NCI-H748 treated with DMSO at 0.1 percent for 48 hours (cell line): ENCODE measurements at regions not wholly inside any gene's neighbourhood (a gene's known extent, or its start where the extent isn't known, plus 50 kb on each side); places are given as distances from the start of the nearest gene placed in this dataset.
A peak's percentile ranks its signal among the peaks of the same experiment; 100 is the strongest.

Source experiments
- DNase-seq: peaks from one replicate; lab custom pipeline; 2025; lab: John Stamatoyannopoulos, UW

DNA sequence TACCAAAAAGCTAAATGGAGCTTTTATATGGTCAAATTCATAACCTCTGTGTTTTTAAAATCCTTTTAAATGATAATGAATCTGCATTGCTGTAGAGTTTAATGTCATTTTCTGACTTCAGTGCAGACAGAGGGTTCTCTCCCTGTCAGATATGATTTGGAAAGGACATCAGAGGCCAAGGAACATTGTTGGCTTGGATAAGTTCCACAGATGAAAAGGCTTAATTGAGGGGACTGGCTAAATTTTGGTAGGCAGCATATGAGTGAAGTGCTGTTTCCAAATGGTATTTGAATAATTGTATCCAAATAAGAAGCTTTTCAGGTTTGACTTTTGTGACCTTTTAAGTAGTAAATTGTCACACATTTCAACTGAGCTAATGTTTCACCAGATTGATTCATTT lies 124.6 kb upstream of the KCNH7 start:
- no peak for DNase-seq

DNA sequence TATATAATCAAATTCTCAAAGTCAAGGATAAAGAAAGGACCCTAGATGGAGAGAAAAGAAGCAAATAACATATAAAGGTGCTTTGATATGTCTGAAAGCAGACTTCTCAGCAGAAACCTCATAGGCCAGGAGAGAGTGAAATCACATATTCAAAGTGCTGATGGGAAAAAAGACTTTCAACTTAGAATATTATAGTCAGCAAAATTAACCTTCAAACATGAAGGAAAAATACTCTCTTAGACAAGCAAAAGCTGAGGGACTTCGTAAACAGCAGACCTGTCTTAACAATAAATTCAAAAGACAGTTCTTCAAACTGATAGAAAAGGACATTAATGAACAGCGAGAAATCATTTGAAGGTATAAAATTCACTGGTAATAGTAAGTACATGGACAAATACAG lies 107.2 kb upstream of the KCNH7 start:
- no peak for DNase-seq

DNA sequence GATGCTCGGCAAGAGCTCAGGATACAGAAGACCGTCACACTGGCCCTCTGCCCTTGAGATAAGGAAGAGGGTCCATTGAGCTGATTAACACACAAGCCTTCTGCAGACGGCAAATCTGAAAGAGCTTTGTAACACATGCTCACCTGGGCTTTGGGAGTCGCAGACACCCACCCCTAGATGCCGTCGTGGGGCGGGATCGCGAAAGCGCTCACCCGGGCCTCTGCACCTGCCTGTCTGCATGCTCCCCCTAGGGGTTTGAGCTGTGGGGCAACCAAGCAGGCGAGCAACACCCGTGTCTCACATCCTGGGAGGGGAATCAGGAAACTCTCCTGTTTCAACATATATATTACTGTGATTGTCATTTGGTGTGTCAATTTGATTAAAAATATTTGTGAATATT lies 99.8 kb upstream of the KCNH7 start:
- no peak for DNase-seq

DNA sequence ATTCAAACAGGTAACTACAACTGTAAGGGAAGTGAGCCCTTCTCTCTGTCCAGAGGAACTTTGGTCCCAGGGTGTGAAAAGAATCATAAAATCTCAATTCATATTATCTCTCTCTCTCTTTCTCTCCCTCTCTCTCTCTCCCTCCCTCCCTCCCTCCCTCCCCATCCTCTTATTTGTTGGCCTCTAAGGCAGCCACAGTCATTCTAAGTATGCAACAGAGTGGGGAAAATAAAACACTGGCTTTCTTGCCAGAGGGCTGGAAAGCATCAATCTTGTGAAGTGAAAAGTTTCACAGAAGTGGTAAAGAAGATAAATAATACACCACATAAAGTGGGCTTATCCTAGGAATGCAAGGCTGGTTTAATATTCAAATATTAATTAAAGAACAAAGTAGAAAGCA lies 95.6 kb upstream of the KCNH7 start:
- DNase-seq = no peak

DNA sequence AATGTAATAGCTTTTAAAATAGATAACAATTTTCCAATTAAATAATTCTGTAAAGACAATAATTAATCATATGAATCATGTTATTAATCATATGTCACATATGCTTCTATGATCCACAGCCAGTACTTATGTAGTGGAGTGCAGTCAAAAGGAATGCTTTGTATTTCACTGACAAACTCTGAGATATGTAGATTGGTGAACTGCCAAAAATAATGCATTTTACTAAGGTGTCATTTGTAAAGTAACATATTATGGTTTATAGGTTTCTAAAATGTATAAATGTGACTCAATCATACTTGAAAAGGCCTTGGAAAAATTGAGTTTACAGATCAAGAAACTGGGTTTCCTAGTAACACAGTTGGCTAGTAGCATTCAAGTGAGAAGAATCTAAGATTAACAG lies 93.8 kb upstream of the KCNH7 start:
- no peak for DNase-seq

DNA sequence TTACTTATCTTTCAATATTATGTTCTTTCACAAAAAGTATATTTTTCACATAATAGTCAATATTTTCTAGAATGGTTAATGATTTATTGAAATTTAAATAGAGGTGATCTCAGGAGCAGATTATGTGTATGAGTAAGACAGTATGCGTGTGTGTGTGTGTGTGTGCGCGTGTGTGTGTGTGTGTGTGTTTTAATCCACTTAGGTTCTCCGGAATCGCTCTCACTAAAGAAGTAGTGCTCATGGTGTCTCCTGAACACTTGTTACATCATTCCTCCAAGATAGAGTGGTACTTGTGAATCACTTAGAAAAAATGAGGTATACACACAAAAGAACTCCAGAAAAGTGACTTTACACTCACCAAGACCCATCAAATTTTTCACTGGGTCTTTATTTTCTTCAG lies 91.0 kb upstream of the KCNH7 start:
- DNase-seq = no peak

DNA sequence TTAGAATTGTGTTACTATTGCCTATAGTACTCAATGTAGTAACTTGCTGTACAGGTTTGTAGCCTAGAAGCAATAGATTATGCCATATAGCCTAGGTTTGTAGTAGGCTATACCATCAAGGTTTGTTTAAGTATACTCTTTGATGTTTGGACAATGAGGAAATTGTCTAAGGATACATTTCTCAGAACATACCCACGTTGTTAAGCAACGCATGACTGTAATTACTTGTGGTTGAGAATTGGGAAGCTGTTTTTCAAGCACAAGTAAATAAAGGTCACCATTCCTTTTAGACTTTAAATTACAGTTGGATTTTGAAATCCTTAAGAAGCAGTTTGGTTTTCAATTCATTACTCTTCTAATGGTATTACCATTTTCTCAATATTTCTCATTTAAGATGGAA lies 89.8 kb upstream of the KCNH7 start:
- DNase-seq = no peak

DNA sequence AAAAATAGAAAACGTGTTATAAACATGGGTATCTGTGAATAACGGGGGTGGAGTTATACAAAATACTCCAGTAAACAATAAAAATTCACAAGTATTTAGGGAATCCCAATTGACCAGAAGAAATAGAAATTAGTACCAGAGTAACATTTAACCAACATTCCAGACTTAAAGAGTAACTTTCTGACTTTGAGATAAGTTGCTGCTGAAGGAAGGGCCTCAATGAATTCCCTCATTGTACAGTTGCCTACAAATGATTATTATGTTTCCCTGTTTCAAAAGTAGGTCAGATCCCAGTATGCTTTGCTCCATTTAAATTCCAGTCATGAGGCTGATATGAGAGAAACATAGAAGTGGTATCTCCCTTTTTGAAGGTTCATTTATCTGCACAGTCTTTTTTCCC lies 88.3 kb upstream of the KCNH7 start:
- no peak for DNase-seq

DNA sequence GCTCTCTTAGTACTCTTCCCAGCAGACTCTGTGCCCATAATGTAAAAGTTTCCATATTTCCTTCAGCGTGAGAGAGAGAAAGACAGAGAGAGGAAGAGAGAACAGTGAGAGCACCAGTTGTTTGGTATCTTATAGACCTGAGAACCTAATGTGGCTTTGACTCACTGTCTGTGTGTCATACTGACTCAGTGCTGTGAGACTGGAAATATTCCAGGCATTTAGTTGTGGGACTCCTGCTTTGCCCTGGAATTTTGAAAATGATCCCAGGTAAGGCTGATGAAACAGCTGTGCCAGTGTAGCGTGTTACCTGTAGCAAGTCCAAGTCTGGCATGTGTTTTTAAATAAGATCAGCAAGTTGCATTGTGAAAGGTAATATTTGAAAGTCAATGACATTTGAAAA lies 87.9 kb upstream of the KCNH7 start:
- DNase-seq = no peak

DNA sequence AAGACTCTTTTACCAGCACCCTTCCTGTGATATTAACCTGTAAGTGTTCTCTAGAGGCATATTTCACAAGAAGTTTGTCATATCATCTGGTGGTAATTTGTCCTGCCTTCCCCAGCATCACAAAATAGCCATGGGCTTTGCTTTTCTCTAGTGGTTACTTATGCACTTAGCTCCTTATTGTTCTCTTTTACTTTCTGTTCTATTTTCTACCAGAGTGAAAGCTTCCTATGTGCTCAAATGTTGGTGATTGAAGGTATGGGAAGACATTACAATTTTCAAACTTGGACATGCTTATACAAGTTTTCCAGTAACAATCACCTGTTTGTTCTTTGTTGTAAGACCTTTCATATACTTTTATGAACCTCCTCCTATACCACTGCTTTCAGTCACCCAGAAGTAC lies 87.0 kb upstream of the KCNH7 start:
- no peak for DNase-seq

DNA sequence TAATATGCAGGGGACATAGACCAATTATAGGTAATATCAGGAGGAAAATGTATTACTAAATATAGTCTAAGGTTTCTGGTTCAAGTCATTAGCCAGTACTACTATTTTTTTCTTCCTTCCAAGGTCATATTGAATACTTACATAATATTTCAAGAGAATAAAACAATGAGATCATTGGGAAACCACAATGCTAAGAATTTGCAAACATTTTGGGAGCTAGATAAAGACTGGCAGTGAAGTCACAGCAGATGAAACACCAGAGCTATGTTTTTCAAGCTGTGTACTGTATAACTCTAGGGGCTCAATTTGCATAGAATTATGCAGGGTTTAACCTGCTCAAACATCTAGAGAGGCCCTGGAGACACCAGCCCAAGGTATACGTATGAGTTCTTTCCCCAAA lies 80.5 kb upstream of the KCNH7 start:
- no peak for DNase-seq

DNA sequence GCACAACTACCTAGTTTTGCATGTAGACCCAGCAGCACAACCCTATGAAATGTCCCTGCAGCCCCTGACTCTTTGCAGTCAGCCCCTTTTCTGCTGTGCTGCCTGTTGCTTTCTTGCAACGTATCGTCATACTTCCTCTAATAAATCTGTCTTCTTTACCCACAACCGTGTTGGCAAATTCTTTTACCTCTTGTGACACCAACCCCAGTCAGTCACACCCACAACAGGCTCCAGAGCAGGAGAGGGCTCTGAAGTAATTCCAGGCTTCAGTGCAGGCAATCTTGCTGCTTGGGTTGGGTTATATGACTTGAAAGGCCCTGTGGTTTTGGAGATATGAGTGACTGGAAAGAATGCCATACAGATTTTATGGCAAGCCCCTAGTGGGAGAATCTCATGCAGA lies 79.1 kb upstream of the KCNH7 start:
- DNase-seq = no peak

DNA sequence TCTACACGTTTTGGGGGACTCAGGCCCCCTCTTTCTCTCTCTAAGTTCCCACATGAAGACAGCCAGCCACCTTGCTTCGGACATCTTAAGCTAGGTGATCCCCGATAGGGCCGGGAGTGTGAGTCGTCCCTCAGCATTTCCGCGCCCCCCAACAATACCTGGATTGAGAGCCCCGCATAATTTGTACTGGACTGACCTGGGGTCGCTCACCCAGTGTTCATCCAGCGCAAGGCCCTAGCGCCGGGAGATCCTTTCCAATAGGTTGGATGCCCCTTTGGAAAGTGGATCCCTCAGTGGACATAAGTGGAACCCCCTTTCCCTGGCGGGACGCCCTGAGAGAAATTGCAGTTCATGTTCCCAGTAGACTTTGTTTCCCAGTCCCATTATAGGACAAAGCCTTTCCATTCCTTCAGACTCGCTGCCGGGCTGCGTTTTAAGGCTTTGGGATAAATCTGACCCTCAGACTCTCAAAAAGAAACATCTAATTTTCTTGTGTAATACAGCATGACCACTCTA lies 77.8 kb upstream of the KCNH7 start:
- DNase-seq = no peak

DNA sequence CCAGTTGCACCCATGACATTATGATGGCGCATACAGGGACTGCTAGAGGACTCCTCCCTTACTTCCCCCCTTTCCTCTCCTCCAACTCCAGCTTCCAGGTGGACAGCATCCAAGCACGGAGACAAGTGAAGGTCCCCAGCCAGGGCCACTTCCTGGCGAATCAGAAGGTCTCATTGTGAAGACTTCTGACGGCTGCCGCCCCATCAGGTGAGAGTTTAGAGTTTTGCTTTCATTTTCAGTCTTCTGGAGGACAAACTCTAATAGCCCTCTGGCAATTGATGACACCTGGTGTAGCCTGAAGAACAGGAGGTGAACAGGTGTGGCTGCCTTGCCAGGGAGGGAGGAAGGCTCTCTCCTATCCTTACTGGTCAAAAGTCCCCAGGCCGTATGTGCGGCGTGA lies 77.3 kb upstream of the KCNH7 start:
- no peak for DNase-seq

DNA sequence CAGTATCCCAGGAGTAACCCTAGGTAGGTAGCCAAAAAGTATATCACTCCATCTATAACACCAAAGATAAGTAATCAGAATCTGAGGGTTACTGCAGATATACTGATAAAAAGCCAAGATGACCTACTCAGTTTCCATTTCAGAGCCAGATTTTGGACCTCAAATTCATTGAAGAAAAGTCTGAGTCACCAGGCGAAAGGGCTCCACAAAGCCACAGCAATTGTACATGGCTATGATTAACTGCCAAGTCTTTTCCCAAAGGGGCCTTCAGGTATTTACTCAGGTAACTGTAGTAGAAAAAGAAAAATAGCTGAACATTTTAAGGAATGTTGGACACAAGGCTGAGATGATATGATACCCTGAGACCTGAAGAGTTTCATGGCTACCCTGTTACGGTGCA lies 75.6 kb upstream of the KCNH7 start:
- no peak for DNase-seq

DNA sequence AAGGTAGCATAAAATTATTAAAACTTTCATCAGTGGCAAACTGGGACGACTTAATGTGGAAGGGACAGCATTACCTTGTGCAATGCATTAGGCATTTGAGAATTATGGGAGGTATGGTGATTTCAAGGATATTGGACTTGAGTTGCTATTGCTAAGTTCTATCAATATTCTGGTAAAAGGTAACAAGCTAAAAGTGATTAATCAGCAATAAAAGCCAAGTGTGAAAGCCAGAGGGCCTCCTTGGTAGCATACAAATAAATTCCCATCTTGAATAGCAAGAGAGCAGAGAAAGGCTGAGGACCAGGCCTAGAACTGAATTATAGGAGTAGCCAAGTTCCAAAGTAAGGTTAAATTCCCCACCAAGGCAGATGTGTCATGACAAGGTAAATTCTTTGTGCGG lies 74.2 kb upstream of the KCNH7 start:
- DNase-seq = no peak

DNA sequence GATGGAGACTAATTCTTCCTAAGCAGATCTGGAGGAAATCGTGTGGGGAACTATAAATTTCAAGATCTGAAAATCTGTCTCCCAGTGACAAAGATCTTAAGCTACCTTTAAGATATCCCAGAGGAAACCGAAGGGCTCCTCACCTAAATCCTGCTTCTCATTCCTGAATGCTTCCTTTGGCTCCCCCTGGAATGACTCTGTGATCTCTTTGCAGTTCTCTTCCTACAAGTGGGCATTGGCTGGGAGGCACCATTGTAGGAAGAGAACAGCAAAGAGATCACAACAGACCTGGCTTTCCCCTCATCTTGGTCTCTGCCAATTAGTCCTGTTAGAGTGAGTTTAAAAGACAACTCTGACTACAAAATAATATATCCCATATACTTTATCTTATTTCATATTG lies 70.0 kb upstream of the KCNH7 start:
- no peak for DNase-seq

DNA sequence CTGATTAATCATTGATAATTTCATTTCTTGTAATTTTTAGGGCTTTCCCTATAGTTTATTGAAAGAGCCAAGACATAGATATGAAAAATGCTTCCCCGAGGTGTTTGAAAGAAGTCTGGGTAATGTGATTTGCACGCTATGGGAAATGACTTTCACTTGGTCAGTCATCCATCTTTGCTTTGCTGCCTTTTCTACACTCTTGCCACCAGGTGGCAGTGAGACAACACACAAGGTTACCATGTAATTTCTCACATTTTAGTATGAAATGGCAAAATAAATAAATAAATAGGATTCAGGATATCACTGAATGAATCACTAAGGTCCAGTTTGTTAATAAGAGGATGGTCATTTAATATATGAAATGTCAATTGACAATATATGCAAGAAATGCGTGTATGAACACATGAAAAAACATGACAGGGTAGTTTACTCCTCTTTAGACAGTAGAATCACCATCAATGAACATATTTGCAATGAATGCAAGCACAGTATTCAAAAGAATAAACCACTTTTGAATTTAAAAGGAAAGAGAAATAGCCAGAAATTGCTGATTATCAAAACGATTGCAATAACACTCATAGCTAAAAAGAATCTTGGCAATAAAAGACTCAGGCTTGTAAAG lies 52.2 kb upstream of the KCNH7 start:
- DNase-seq = peak; percentile 68

DNA sequence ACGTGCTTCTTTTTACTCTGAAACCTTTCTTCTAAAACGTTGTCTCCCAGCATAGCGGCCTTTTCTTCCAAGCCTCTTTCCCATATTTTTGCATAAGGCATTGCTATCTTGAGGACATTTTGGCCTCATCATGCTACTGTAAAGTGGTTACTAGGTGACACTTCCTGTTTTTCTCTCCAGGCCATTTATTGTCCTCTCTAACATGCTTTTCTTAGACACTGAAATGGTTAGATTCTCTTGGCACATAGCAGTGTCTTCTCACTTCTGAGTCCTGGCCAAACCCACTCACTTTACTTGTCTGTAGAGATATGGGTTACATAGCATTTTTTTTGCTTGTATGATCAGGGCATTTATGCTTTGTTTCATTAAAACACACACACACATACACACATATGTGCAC lies 50.1 kb upstream of the KCNH7 start:
- DNase-seq = peak; percentile 51
